HG02678 (cell line): ENCODE measurements at regions not wholly inside any gene's neighbourhood (a gene's known extent, or its start where the extent isn't known, plus 50 kb on each side); places are given as distances from the start of the nearest gene placed in this dataset.
"Not testable (repeated sequence)": the region's sequence is repeated elsewhere in the genome, so short reads cannot be mapped to it uniquely, and the experiment has no call there.

Experiments used
- ATAC-seq: cut with Tn5 transposase; IDR thresholded peaks from one replicate; pipeline ENCODE4 v1.9.1; 2021; ENCODE audit warnings: mild to moderate bottlenecking, moderate library complexity; ENCODE audit not compliant: unreplicated experiment

GRCh38 chr9:29241320-29241719 is 1668.0 kb upstream of the C9orf72 start:
- ATAC-seq: no peak

- ATAC-seq: no peak
These were observed 1672.1 kb upstream of the C9orf72 start for GRCh38 chr9:29245351-29245750.

- not testable (repeated sequence) for ATAC-seq
These were observed 1697.1 kb upstream of the C9orf72 start for GRCh38 chr9:29270400-29270799.

- no peak for ATAC-seq
These were observed 1708.8 kb upstream of the C9orf72 start for GRCh38 chr9:29282121-29282520.

- ATAC-seq: no peak
These were observed 1712.5 kb upstream of the C9orf72 start for GRCh38 chr9:29285818-29286217.

- no peak for ATAC-seq
These were observed 1716.1 kb upstream of the C9orf72 start for GRCh38 chr9:29289365-29289764.

- ATAC-seq: no peak
These were observed 1717.2 kb upstream of the C9orf72 start for GRCh38 chr9:29290516-29290915.

- no peak for ATAC-seq
These were observed 1724.3 kb upstream of the C9orf72 start for GRCh38 chr9:29297592-29297991.

- no peak for ATAC-seq
These were observed 1737.9 kb upstream of the C9orf72 start for GRCh38 chr9:29311221-29311620.

- ATAC-seq: no peak
These were observed 1739.0 kb upstream of the C9orf72 start for GRCh38 chr9:29312327-29312726.

- ATAC-seq: no peak
These were observed 1746.6 kb upstream of the C9orf72 start for GRCh38 chr9:29319736-29320513.

GRCh38 chr9:29322240-29322639 is 1749.0 kb upstream of the C9orf72 start:
- ATAC-seq: peak; percentile 57

- no peak for ATAC-seq
These were observed 1752.6 kb upstream of the C9orf72 start for GRCh38 chr9:29325894-29326293.

GRCh38 chr9:29332789-29333188 is 1759.5 kb upstream of the C9orf72 start:
- no peak for ATAC-seq

- ATAC-seq: no peak
These were observed 1763.0 kb upstream of the C9orf72 start for GRCh38 chr9:29336281-29336680.

- ATAC-seq: no peak
These were observed 1766.1 kb upstream of the C9orf72 start for GRCh38 chr9:29339387-29339786.

GRCh38 chr9:29348999-29349398 is 1775.7 kb upstream of the C9orf72 start:
- no peak for ATAC-seq

- ATAC-seq: no peak
These were observed 1816.1 kb upstream of the C9orf72 start for GRCh38 chr9:29389421-29389820.

- ATAC-seq: no peak
These were observed 1817.6 kb upstream of the C9orf72 start for GRCh38 chr9:29390859-29391258.

GRCh38 chr9:29393064-29393463 is 1819.8 kb upstream of the C9orf72 start:
- no peak for ATAC-seq

GRCh38 chr9:29394855-29395254 is 1821.6 kb upstream of the C9orf72 start:
- no peak for ATAC-seq

- no peak for ATAC-seq
These were observed 1823.9 kb upstream of the C9orf72 start for GRCh38 chr9:29397148-29397547.

GRCh38 chr9:29416204-29416603 is 1842.9 kb upstream of the C9orf72 start:
- no peak for ATAC-seq
